ENCODE measurements at regions not wholly inside any gene's neighbourhood (a gene's known extent, or its start where the extent isn't known, plus 50 kb on each side); places are given as distances from the start of the nearest gene placed in this dataset.

GRCh38 chr10:3527869-3528268 lies 257.1 kb downstream of the KLF6 start:
- TF ChIP-seq EZH2 (IDR thresholded peaks at IDR 0.05): no peak
- no peak for TF ChIP-seq POLR2AphosphoS5 (IDR thresholded peaks at IDR 0.05; ENCODE audit: borderline replicate concordance, low read depth, low read length)
- no peak for TF ChIP-seq FOXP2 (optimal IDR thresholded peaks at IDR 0.05; ENCODE audit: control extremely low read depth, extremely low read length, insufficient read depth)
